Sigmoid colon (tissue), 6 donors: ENCODE measurements at regions not wholly inside any gene's neighbourhood (a gene's known extent, or its start where the extent isn't known, plus 50 kb on each side); places are given as distances from the start of the nearest gene placed in this dataset.

Source experiments
- DNase-seq: peaks from one replicate; pipeline ENCODE4 v3.0.0-alpha.2; 2019
- H3K27ac ChIP-seq, 4 donors: fragments of 200-600 bp; sonication (generic); one replicate each; pipeline ENCODE4 v1.5.1; 2016 to 2019; ENCODE audit warnings: mild to moderate bottlenecking in 1 of 4
- H3K27me3 ChIP-seq, 3 donors: fragments of 200-600 bp; sonication (generic); one replicate each; pipeline ENCODE4 v1.5.1; 2019; ENCODE audit warnings: mild to moderate bottlenecking in 1 of 3
- H3K36me3 ChIP-seq, 4 donors: fragments of 200-600 bp; sonication (generic); one replicate each; pipeline ENCODE4 v1.5.1; 2016 to 2019
- H3K4me1 ChIP-seq, 4 donors: fragments of 200-600 bp; sonication (generic); one replicate each; pipeline ENCODE4 v1.5.1; 2017 to 2019
- H3K4me3 ChIP-seq, 4 donors: fragments of 200-600 bp; sonication (generic); one replicate each; pipeline ENCODE4 v1.5.1; 2017 to 2019; ENCODE audit warnings: mild to moderate bottlenecking in 2 of 4, moderate library complexity in 1 of 4
- H3K9me3 ChIP-seq, 4 donors: fragments of 200-600 bp in 3 of 4; sonication (generic) in 3 of 4; one replicate each; pipeline versions ENCODE4 v1.5.1 to v1.6.1; 2013 to 2019
- CTCF ChIP-seq, 4 experiments: fragments of 450-650 bp in 3 of 4; fragments of 200-600 bp in 1 of 4; IDR thresholded peaks; one replicate each; pipeline ENCODE4 v1.5.1; 2016 to 2019; ENCODE audit warnings: antibody characterized with exemption in 4 of 4, mild to moderate bottlenecking in 3 of 4, moderate library complexity in 2 of 4
- EP300 ChIP-seq, 4 donors: sonication (generic); formaldehyde crosslinking; IDR thresholded peaks; one replicate each; pipeline ENCODE4 v1.6.1; 2017; ENCODE audit warnings: antibody characterized with exemption in 4 of 4
- POLR2A ChIP-seq, 2 donors: fragments of 450-650 bp; IDR thresholded peaks; one replicate each; pipeline ENCODE4 v1.6.1; 2016; ENCODE audit warnings: antibody characterized with exemption in 2 of 2, mild to moderate bottlenecking in 2 of 2, moderate library complexity in 2 of 2
- POLR2AphosphoS5 ChIP-seq, 4 donors: sonication (generic); formaldehyde crosslinking; IDR thresholded peaks; one replicate each; pipeline ENCODE4 v1.6.1; 2017; ENCODE audit warnings: antibody characterized with exemption in 4 of 4
- WGBS, 2 donors: extraction: QIAGEN DNeasy Blood & Tissue Kit; methylation state at CpG; one replicate each; pipeline ENCODE4 v1.1.7; 2013; 5-methylcytosine and 5-hydroxymethylcytosine counted together
- intact Hi-C: fragments of 100-400 bp; cut with DNase I; formaldehyde crosslinking; loops from one replicate; pipeline ENCODE4 v1.15.1; 2023
- donor health status: healthy with polysubstance abuse.
- donor health status: healthy.

GRCh38 chr3:31406896-31407295, 125.8 kb upstream of the STT3B start:
- H3K36me3 ChIP-seq: no peaks in the 10 kb centered on the region
- H3K4me1 ChIP-seq: no peaks in the 10 kb centered on the region
- TF ChIP-seq CTCF (IDR thresholded peaks at IDR 0.05) (no peak), POLR2A (IDR thresholded peaks at IDR 0.05) (no peak), POLR2AphosphoS5 (IDR thresholded peaks at IDR 0.05) (no peak), EP300 (IDR thresholded peaks at IDR 0.05) (no peak)
- H3K27ac ChIP-seq: no peak overlapping the region
- intact Hi-C loops: no loop called here
- no peak overlapping the region for H3K4me3 ChIP-seq
- DNase-seq: no peak
- no peaks in the 10 kb centered on the region for H3K9me3 ChIP-seq
- 77 to 84% methylated on average over 1 of the region's 1 CpG for WGBS, 2 donors
- no peaks in the 10 kb centered on the region for H3K27me3 ChIP-seq

GRCh38 chr3:31407665-31408064, 125.1 kb upstream of the STT3B start:
- TF ChIP-seq CTCF (IDR thresholded peaks at IDR 0.05) (no peak), POLR2A (IDR thresholded peaks at IDR 0.05) (no peak), POLR2AphosphoS5 (IDR thresholded peaks at IDR 0.05) (no peak), EP300 (IDR thresholded peaks at IDR 0.05) (no peak)
- 88 to 91% methylated on average over 4 of the region's 4 CpGs for WGBS, 2 donors
- Histone ChIP-seq H3K4me1 (no peaks in the 10 kb centered on the region), H3K4me3 (no peak overlapping the region), H3K36me3 (no peaks in the 10 kb centered on the region), H3K27ac (no peak overlapping the region), H3K27me3 (no peaks in the 10 kb centered on the region), H3K9me3 (no peaks in the 10 kb centered on the region)
- intact Hi-C loops: no loop called here
- no peak for DNase-seq

- Histone ChIP-seq H3K27me3 (no peaks in the 10 kb centered on the region), H3K4me1 (no peaks in the 10 kb centered on the region), H3K36me3 (no peaks in the 10 kb centered on the region), H3K27ac (no peak overlapping the region), H3K4me3 (no peak overlapping the region), H3K9me3 (no peaks in the 10 kb centered on the region)
- no peak for DNase-seq
- intact Hi-C loops: no loop called here
- WGBS, 2 donors: 88 to 96% methylated on average over 3 of the region's 3 CpGs
- TF ChIP-seq CTCF (IDR thresholded peaks at IDR 0.05) (no peak), EP300 (IDR thresholded peaks at IDR 0.05) (no peak), POLR2A (IDR thresholded peaks at IDR 0.05) (no peak), POLR2AphosphoS5 (IDR thresholded peaks at IDR 0.05) (no peak)
These were observed 124.0 kb upstream of the STT3B start for GRCh38 chr3:31408720-31409119.

- intact Hi-C loops: no loop called here
- no peaks in the 10 kb centered on the region for H3K9me3 ChIP-seq
- H3K4me3 ChIP-seq: no peak overlapping the region
- H3K36me3 ChIP-seq: no peaks in the 10 kb centered on the region
- H3K27me3 ChIP-seq: no peaks in the 10 kb centered on the region
- no peak overlapping the region for H3K27ac ChIP-seq
- TF ChIP-seq EP300 (IDR thresholded peaks at IDR 0.05) (no peak), CTCF (IDR thresholded peaks at IDR 0.05) (no peak), POLR2A (IDR thresholded peaks at IDR 0.05) (no peak), POLR2AphosphoS5 (IDR thresholded peaks at IDR 0.05) (no peak)
- 86 to 92% methylated on average over 4 of the region's 4 CpGs for whole genome bisulfite sequencing, 2 donors
- DNase-seq: no peak
- H3K4me1 ChIP-seq: no peaks in the 10 kb centered on the region
These were observed 123.3 kb upstream of the STT3B start for GRCh38 chr3:31409389-31409788.

- H3K4me1 ChIP-seq: no peaks in the 10 kb centered on the region
- H3K27ac ChIP-seq: no peak overlapping the region
- 91 to 93% methylated on average over 6 of the region's 6 CpGs for WGBS, 2 donors
- H3K4me3 ChIP-seq: no peak overlapping the region
- DNase-seq: no peak
- TF ChIP-seq EP300 (IDR thresholded peaks at IDR 0.05) (no peak), POLR2A (IDR thresholded peaks at IDR 0.05) (no peak), CTCF (IDR thresholded peaks at IDR 0.05) (no peak), POLR2AphosphoS5 (IDR thresholded peaks at IDR 0.05) (no peak)
- no peaks in the 10 kb centered on the region for H3K36me3 ChIP-seq
- H3K9me3 ChIP-seq: no peaks in the 10 kb centered on the region
- intact Hi-C loops: no loop called here
- H3K27me3 ChIP-seq: no peaks in the 10 kb centered on the region
These were observed 122.9 kb upstream of the STT3B start for GRCh38 chr3:31409866-31410265.
